Fibroblast of lung (primary cell): ENCODE measurements at regions not wholly inside any gene's neighbourhood (a gene's known extent, or its start where the extent isn't known, plus 50 kb on each side); places are given as distances from the start of the nearest gene placed in this dataset.

Experiments
- EZH2 ChIP-seq: IDR thresholded peaks from 2 replicates; pipeline ENCODE4 v1.5.1; 2012; ENCODE audit warnings: low read length, control low read depth, mild to moderate bottlenecking; ENCODE audit errors: missing control alignments
- TF ChIP-seq, protein P1 (sequence below), 2 donors: IDR thresholded peaks in 1 of 2; conservative IDR thresholded peaks in 1 of 2; 1 replicate in 1 of 2; 2 replicates in 1 of 2; pipeline ENCODE4 v1.5.1; 2011 to 2012; ENCODE audit warnings: low read length in 2 of 2, control low read depth in 1 of 2, inconsistent platforms in 1 of 2, low read depth in 1 of 2, mild to moderate bottlenecking in 1 of 2

DNA sequence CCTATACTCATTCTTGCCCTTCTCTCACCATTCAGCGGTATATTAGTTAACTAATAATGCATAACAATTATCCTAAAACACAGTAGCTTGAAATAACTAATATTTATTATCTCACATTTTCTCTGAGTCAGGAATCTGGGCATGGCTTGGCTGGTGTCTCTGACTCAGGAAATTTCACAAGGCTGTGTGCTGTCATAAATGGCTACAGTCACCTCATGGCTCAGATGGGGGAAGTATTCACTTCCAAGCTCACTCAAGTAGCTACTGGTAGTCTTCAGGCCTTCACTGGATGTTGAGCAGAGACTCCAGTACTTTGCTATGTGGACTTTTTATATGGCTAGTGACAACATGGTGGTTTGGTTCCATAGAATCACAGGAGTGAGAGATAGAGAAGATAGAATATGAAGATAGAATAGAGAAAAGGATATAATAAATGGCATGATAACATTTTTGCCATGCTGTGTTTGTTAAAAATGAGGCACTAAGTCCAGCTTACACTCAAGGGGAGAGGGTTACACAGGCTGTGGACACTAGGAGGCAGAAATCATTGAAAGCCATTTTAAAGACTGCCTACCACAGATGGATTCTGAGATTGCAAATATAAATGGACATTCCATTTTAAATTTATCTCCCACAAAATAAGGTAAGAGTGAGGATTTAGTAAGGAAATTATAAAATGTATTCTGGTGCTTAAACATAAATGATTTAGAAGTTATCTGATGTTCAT is 997.8 kb upstream of the CHORDC1 start:
- TF ChIP-seq, protein P1, sequence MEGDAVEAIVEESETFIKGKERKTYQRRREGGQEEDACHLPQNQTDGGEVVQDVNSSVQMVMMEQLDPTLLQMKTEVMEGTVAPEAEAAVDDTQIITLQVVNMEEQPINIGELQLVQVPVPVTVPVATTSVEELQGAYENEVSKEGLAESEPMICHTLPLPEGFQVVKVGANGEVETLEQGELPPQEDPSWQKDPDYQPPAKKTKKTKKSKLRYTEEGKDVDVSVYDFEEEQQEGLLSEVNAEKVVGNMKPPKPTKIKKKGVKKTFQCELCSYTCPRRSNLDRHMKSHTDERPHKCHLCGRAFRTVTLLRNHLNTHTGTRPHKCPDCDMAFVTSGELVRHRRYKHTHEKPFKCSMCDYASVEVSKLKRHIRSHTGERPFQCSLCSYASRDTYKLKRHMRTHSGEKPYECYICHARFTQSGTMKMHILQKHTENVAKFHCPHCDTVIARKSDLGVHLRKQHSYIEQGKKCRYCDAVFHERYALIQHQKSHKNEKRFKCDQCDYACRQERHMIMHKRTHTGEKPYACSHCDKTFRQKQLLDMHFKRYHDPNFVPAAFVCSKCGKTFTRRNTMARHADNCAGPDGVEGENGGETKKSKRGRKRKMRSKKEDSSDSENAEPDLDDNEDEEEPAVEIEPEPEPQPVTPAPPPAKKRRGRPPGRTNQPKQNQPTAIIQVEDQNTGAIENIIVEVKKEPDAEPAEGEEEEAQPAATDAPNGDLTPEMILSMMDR (conservative IDR thresholded peaks at IDR 0.05 in 1 of 2, IDR thresholded peaks at IDR 0.05 in 1 of 2; ENCODE audit: low read depth in 1 of 2, low read length in 2 of 2): peak in 1 of 2 donors; percentile 5
- no peak for TF ChIP-seq EZH2
